GM10248 (cell line): ENCODE measurements at regions not wholly inside any gene's neighbourhood (a gene's known extent, or its start where the extent isn't known, plus 50 kb on each side); places are given as distances from the start of the nearest gene placed in this dataset.

Experiments
- CTCF ChIA-PET: fragments of 300-600 bp; sonication (Branson Sonifier 250); formaldehyde crosslinking; extraction: SDS; loops from one replicate; lab custom pipeline; 2021; ENCODE audit warnings: antibody characterized with exemption; lab: Yijun Ruan, JAX
- POLR2A ChIA-PET: fragments of 350-650 bp; sonication (Branson Sonifier 250); formaldehyde crosslinking; extraction: SDS; loops from one replicate; lab custom pipeline; 2020; ENCODE audit warnings: antibody characterized with exemption; lab: Yijun Ruan, JAX
- DNase-seq: peaks from one replicate; pipeline ENCODE4 v3.0.0; 2012; ENCODE audit errors: extremely low spot score
- TF ChIP-seq, protein P1 (sequence below): IDR thresholded peaks from 2 replicates; pipeline ENCODE4 v1.5.1; 2012; ENCODE audit warnings: mild to moderate bottlenecking, low read depth; ENCODE audit errors: extremely low read depth, missing control alignments, control extremely low read depth

DNA sequence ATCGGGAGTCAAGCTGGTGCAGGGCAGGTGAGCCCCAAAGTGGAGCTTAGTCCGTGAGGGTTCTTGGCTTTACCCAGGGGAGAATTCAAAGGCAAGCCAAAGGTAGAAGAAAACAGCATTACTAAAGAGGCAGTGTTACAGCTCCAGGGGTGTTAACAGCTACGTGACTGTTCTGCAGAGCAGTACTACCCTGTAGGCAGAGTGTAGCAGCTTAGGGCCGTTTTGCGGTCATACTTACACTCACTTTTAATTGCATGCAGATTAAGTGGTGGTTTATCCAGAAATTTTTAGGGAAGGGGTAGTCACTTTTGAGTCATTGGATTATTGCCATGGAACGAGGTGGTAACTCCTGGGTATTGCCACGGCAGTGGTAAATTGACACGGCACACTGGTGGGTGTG is 482.2 kb downstream of the SLITRK5 start:
- ChIA-PET POLR2A (no interaction called here), CTCF (interaction anchor here (1.2 kb wide), 1 partner anchor 10 kb away, joined by 3 read pairs; no protein-coding TSS in a partner anchor)
- TF ChIP-seq, protein P1, sequence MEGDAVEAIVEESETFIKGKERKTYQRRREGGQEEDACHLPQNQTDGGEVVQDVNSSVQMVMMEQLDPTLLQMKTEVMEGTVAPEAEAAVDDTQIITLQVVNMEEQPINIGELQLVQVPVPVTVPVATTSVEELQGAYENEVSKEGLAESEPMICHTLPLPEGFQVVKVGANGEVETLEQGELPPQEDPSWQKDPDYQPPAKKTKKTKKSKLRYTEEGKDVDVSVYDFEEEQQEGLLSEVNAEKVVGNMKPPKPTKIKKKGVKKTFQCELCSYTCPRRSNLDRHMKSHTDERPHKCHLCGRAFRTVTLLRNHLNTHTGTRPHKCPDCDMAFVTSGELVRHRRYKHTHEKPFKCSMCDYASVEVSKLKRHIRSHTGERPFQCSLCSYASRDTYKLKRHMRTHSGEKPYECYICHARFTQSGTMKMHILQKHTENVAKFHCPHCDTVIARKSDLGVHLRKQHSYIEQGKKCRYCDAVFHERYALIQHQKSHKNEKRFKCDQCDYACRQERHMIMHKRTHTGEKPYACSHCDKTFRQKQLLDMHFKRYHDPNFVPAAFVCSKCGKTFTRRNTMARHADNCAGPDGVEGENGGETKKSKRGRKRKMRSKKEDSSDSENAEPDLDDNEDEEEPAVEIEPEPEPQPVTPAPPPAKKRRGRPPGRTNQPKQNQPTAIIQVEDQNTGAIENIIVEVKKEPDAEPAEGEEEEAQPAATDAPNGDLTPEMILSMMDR: no peak

DNA sequence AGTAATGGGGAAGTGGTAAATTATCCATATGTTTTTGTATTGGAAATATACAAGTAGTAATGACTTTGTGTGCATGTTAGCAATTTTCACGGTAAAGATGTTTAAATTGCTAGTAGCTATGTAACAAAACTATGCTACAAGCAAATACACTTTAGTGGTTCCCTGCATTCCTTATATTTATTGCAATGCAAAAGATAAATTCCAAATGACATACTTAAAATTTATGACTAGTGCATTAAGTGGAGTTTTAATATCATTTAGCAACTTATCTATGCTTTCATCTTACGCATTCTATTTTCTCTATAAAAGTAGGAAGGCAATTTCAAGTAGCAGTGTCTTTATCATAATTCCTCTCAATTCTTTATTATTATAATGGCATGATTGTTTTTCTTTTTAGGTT is 482.8 kb downstream of the SLITRK5 start:
- TF ChIP-seq, protein P1: no peak
- CTCF ChIA-PET: interaction anchor here (1.2 kb wide), 1 partner anchor 11 kb away, joined by 3 read pairs; no protein-coding TSS in a partner anchor
- POLR2A ChIA-PET: no interaction called here
- no peak for DNase-seq

More for the DNA sequence above, 482.2 kb downstream of the SLITRK5 start:
- no peak for DNase-seq

DNA sequence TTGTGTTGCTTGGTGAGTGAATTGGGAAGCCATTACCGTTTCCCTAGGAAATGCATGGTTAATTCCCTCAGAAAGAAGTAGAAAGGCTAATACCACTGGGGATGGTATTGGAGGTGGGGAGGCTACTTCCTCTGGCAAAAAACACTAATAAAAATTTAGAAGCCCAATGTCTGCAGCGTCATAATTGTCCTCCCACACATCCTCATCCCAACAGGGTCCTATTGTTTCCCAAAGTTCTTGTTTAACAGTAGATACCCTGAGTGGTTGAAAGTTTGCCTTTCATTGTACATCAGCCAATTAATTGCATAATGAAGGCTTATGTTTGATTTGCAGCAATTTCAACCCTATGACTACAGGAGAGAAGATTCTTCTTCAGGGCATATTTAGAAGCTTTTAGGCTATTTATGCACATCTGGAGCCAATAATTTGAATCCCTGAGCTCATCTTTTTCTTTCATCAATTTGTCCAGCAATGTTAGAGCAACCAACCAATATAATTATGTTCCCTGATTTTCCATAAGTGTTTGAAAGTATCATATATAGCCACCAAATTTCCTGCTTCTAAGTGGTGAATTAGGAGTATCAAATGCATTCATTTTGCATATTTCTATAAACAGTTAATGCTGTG is 491.0 kb downstream of the SLITRK5 start:
- CTCF ChIA-PET: no interaction called here
- no peak for DNase-seq
- TF ChIP-seq, protein P1: no peak
- POLR2A ChIA-PET: no interaction called here

DNA sequence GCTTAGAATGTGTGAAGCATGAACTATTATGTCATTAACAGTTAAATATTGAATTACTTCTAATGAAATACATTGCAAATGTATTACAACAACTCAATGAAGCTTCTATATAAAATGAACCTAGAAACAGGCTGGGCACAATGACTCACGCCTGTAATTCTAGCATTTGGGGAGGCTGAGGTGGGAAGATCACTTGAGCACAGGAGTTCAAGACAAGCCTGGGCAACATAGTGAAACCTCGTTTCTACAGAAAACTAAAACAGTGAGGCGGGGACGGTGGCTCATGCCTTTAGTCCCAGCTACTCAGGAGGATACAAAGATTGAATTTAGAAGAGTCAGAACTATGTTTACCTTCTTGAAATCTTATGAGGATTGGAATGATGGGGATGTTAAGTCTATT is 505.1 kb downstream of the SLITRK5 start:
- DNase-seq: no peak
- POLR2A ChIA-PET: no interaction called here
- CTCF ChIA-PET: no interaction called here
- TF ChIP-seq, protein P1: no peak

DNA sequence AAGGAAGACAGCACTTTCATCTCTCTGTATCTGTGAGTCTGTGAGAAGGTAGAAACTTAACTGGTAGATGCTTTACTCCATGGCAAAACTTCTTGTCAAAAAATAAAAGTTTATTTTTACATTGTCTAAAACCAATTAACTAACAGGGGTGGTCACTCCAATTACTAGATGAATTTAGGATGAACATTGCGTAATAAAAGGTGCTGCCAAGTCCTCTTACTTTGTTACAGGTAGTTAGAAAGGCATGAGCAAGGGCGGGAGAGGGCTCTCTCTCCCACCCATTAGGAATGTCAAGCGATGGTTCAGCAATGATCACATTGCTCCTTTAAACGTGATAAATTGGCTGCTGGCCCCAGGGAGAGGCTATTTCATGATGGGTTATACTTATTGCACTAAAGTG is 512.3 kb downstream of the SLITRK5 start:
- POLR2A ChIA-PET: no interaction called here
- DNase-seq: no peak
- CTCF ChIA-PET: no interaction called here
- TF ChIP-seq, protein P1: no peak

DNA sequence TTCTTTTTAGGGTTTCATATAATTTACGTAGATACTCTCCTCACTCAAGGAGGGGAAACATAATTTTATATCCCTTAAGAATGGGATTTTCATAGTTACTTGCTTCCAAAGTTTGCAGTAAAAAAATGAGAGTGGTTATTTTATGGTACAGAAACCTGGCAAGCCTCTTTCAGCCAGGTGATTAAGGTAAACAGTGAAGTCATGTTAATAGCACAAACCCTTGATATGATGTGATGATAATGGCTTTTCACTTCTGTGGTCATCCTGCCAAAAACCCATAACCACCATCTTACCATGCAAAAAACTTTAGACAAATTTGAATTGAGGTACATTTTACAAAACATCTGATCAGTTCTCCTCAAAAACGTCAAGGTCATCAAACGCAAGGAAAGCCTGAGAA is 517.8 kb downstream of the SLITRK5 start:
- no peak for DNase-seq
- ChIA-PET CTCF (no interaction called here), POLR2A (no interaction called here)
- TF ChIP-seq, protein P1: no peak

DNA sequence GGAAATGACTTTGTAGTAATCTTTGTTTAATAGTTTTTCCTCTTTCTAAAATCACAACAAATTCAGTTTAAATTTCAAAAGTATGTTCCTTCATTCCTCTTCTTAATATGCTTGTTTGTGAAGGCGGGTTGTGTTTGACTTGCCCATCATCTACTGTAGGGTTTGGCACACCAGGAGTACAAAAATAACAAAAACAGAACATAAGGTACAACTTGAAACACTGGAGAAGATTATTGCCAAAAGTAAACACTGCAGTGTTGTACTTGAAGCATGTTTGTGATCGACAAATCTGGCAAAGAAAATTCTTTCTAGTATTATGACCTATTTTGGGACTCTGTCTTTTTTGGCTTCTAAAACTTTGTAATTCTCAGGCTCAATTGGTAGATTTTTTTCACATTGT is 518.6 kb downstream of the SLITRK5 start:
- POLR2A ChIA-PET: no interaction called here
- CTCF ChIA-PET: no interaction called here
- DNase-seq: no peak
- TF ChIP-seq, protein P1: no peak
